Fibroblast of skin of scalp (primary cell): ENCODE measurements at regions not wholly inside any gene's neighbourhood (a gene's known extent, or its start where the extent isn't known, plus 50 kb on each side); places are given as distances from the start of the nearest gene placed in this dataset.

ENCODE experiments used
- DNase-seq: peaks from one replicate; pipeline ENCODE4 v3.0.0-alpha.2; 2013

DNA sequence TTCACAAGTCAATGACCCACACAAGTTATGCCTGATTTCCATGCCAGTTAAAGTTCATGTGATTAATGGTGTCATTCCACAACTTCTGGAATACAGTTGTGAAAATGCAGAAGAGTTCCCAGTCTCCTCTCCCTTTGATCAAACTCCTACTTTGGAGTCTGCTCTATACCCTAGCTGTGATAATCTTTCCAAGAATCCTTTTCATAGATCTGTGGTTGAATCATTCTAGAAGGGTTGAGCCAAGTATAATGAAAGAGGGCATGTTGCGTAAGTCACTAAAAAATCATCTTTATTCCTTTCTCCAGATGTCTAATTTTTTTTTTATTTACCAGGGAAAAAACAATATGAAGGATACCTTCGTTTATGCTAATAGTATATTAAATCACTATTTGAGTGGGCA lies 89.7 kb upstream of the CARD18 start:
- DNase-seq = peak; percentile 45

DNA sequence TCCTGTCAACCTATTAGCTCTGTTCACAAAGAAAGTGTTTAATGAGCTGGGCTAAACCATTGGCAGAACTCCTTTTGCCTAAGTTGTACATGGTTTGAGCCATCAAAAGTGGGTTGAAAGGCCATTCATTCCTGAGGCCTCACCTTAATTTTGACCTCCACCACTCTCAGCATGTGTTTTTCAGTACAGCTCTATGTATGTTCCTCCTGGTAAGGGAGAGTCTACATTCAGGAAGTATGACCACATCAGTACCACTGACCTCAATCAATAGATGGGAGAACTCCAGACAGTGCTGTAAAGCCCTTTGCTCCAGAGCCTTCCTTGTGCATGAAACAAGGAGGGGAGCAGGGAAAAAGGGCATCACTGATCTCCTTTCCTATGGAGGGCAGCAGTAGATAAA lies 87.8 kb upstream of the CARD18 start:
- DNase-seq = no peak

- no peak for DNase-seq
Measured at GRCh38 chr11:105226766-105227165, 87.2 kb upstream of the CARD18 start.

GRCh38 chr11:105226091-105226490 lies 86.5 kb upstream of the CARD18 start:
- DNase-seq = peak; percentile 23

GRCh38 chr11:105224482-105225253 lies 85.1 kb upstream of the CARD18 start:
- DNase-seq = no peak

- DNase-seq = no peak
Measured at GRCh38 chr11:105220121-105220520, 80.6 kb upstream of the CARD18 start.

- no peak for DNase-seq
Measured at GRCh38 chr11:105219670-105220069, 80.1 kb upstream of the CARD18 start.

DNA sequence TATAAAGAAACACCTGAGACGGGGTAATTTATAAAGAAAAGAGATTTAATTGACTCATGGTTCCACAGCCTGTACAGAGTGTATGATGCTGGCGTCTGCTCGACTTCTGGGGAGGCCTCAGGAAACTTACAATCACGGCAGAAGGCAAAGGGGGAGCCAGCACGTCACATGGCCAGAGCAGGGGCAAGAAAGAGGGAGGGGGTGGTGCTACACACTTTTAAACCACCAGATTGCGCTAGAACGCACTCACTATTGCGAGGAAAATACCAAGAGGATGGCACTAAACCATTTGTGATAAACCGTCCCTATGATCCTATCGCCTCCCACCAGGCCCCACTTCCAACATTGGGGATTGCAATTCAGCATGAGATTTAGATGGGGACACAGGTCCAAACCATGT lies 79.7 kb upstream of the CARD18 start:
- DNase-seq = no peak

DNA sequence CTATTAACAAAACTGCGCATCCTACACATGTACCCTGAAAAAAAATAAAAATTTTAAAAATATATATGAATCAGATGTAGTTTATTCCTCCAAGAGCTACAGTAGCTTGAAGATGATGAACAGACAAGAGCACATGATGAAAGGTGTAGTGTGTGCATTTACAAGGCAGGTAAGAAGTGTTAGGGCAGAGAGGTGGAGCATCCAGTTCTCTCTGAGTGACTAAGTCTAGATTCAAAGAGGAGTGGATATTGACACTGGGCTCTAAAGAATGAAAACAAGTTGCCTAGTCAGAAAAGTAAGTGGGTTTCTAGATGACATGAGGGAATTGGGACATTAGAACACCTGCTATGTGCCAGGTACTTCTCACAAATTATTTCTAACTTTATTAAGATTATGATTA lies 76.0 kb upstream of the CARD18 start:
- DNase-seq = no peak

DNA sequence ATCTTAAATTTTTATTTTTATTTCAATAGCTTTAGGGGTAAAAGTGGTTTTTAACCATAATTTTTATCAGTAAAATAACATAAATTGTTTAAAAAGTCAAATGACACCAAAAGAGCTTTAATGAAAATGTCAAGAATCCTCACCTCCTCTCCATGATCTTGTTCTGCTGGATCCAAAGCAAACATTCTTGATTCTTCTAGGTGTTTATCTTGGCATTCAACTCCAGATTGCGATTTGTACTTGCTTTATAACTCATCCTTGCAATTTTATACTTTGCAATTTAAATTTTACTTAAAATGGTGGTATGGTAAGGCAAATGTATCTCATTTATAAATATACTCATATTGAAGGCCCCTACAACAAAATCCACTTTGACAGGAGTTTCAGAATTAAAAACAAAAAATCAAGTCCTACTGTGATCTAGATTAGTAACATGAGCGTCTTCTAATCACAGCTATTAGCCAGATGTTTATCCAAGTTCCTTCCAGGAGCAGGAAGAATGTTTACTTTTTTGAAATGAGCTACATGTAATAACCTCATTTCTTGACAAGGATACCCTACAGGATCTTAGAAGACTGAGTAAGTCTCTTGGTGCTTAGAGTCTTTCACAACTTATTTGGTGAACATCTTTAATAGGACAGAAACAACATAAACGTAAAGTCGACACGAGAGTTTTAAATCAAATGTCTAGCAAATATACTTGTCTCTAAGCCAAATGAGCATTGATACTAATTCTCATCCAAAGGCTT lies 72.4 kb upstream of the CARD18 start:
- DNase-seq = peak; percentile 59

DNA sequence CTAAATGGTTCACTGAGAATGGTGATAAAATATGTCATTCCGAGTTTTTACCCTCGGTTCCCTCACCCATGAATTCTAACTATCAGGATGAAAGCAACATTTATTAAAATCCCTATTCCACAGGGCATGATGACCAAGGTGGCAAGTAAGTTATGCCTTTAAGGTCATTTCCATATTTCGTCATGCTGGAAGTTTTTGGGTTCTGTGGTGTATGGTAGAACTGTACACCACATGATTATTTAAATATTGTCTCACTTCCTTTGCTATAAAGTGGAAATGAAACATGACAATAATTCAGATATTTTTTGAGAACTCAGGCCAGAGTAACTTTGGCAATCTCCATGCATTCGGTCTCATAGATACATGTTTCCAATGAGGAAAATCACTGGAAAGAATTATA lies 68.5 kb upstream of the CARD18 start:
- no peak for DNase-seq

DNA sequence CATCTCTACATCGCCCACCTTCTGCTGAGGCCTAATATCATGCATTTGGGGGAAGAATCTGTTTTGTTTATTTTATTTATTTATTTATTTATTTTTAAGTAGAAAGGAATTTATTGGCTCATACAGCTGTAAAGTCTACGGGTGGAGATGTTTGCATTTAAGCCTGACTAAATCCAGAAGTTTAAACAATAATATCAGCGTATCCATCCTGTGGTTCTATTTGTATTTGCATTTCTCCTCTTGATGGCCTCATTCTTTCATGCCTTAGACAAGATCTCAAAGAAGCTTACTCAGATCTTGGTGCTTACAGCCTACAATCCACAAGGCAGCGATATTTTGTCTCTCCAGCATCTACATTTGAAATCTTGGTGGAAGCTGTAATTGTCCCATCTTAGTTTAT lies 67.1 kb upstream of the CARD18 start:
- DNase-seq = no peak

DNA sequence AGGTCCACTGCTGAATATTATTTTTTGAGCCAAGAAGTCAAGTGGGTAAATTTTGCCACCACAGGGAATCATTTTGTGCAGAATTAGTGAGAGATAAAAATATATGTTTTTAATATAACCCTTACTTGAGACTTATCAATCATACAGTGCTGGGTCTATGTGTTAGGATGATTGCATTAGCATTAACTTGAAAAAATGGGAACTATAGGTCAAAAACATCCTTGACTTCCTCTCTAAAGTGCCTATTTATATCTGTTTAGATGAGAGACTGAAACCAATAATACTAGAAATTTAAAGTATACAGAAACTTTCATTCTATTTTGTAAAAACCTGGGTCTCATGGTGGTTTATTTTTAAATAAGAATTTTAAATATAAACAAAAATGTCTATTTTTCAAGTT lies 65.1 kb upstream of the CARD18 start:
- DNase-seq = no peak

DNA sequence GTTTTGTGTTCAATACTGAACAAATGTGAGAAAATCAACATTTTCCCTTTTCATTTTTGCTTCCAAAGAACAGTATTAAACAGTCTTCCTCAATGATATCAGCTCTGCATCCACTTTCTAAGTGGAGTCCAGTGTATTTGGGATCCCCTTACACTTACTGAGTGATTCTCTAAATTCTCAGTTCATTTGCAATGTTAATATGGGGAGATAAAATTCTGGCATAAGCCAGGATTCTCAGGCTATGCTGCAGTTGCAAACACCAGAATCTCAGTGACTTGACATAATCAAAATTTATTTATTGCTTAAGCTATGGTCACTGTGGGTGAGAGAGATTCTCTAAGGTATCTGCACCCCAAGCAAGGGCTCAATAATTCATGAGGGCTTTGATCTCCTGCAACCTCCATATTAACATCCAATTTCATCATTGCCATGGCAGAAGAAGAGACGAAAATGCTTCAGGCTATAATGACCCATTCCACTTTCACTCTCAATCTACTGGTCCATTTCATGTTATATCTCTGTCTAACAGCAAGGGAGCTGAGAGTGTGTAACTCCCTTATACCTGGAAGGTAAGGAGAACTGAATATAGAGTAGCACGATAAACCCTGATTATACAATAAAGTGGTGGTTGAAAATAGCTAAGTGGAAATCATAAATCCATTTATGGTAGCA lies 64.1 kb upstream of the CARD18 start:
- DNase-seq = no peak

DNA sequence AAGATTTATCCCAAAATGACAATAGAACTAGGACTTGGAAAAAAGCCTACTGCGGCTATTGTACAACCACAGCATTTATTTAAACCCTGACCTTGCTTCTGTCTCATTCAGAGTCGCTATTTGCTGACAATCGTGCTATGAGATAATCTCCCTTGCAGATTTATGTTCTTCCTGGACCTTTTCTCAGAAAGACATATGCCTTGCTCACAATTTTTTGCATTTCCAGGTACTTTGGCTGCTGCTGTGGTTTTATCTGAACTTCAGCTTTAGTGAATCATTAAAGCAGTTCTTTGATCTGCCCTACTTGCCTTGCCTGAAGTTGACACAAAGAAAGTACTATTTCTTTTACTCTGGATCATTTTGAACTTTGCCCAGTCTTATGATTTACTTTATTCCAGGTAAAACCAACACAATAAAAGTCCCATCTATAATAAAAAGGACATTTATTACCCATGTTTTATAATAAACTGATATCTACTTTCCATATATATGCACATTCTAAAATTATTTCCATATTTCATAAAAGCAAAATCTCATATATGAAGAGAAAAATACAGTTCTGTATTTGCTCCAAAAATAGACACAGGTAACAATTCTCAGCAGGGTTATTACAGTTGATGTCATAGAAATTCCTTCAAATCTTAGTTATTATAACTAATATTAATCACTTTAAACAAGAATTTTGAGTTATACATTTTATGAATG lies 63.4 kb upstream of the CARD18 start:
- DNase-seq = no peak

- no peak for DNase-seq
Measured at GRCh38 chr11:105202422-105202821, 62.9 kb upstream of the CARD18 start.

DNA sequence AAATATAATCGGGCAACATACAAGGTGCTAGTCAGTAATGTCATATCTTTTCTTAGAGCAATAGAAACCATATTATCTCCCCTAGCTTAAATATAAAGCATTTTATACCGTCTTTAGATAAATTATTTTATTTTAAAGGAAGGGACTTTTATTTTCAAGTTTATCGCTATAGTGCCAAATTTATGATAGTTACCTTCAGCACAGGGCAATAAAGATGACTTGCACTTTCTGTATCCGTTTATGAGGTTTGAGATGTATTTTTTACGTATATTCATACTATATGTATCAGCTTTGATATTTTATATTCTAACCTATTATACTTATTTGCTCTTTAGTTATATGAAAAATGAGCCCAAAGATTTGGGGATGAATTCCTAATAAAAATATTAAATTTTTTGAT lies 61.6 kb upstream of the CARD18 start:
- no peak for DNase-seq

DNA sequence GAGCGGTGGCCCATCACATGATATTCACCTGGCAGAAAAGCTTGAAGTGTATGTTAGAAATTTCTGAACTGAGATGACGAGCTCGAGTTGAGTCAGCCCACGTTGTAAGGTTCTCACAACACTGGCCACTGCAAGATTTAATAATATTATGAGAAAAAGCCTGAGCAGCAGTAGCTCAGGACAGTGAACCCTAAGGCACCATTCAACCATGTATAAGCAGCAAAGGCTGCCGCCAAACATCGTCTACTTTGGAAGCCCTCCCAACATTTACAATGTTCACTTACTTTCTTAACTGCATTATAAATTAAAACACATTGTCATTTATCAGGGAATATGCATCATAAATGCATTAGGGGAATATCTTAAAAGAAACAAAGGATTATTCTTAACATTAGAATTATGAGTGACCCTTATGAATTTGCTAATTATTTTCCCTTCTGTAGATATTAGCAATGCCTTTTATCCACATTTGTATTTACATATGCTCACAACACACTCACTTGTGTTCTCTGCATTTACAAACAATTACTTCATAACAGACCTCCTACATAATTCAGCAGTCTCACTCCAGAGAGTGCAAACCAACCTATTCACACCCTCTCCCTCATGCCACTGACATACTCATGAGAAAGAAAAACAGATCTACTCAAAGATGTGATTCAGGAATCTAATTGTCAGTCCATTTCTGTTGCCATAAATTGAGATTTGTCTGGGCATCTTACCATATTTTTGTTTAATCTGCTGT lies 57.7 kb upstream of the CARD18 start:
- DNase-seq = no peak

DNA sequence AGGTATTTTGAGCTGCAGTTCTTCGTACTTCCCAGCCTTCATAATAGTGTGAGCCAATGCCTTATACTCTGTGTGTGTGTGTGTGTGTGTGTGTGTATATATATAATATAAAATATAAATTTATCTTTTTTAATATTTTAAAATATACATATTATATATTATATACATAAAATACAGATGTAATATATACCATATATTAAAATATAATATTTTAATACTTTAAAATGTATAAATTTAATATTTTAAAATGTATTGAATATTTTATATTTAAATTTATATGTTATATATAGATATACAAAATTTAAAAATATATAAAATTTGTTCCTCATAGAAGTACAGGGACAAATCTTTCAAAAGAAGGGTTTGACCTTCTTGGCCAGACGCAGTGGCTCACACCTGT lies 53.7 kb upstream of the CARD18 start:
- DNase-seq = no peak

DNA sequence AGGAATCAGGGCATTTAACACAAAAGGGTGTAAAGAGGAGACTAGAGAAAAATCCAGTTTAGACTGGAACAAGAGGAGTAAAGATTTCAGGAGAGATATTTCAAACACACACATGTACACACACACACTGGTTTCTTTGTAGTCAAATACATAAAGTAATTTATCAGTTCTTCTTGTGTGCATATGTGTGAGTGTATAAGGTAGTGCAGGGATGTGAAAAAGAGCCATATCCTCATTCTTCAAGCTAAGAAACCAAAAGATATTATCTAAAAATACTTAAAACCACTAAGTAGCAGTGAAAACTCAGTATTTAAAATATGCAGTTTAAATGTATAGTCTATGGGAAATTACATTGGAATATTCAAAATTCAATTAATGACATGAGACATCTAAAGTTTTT lies 52.5 kb upstream of the CARD18 start:
- no peak for DNase-seq

- DNase-seq = no peak
Measured at GRCh38 chr11:105189581-105189980, 50.0 kb upstream of the CARD18 start.
